ENCODE measurements at regions not wholly inside any gene's neighbourhood (a gene's known extent, or its start where the extent isn't known, plus 50 kb on each side); places are given as distances from the start of the nearest gene placed in this dataset.

GRCh38 chr2:23153484-23153883 is 231.5 kb upstream of the KLHL29 start:
- Histone ChIP-seq H3K9ac (ENCODE audit: low read depth in 2 of 2, low read length in 2 of 2) (no peak overlapping the region), H3K4me3 (no peak overlapping the region), H3K27me3 (no peaks in the 10 kb centered on the region), H3K4me1 (no peaks in the 10 kb centered on the region), H3K27ac (no peak overlapping the region), H3K36me3 (no peaks in the 10 kb centered on the region), H3K9me3 (no peaks in the 10 kb centered on the region)
- no peak for DNase-seq
- intact Hi-C loops (cut with DNase I) = no loop called here
- no peak for TF ChIP-seq CTCF (IDR thresholded peaks at IDR 0.05)

- intact Hi-C loops (cut with DNase I) = no loop called here
- no peaks in the 10 kb centered on the region for H3K4me1 ChIP-seq
- H3K36me3 ChIP-seq = no peaks in the 10 kb centered on the region
- H3K4me3 ChIP-seq = no peak overlapping the region
- no peaks in the 10 kb centered on the region for H3K9me3 ChIP-seq
- no peaks in the 10 kb centered on the region for H3K27me3 ChIP-seq
- H3K27ac ChIP-seq = no peak overlapping the region
- H3K9ac ChIP-seq (ENCODE audit: low read depth in 2 of 2, low read length in 2 of 2) = no peak overlapping the region
- TF ChIP-seq CTCF (IDR thresholded peaks at IDR 0.05) = no peak
- no peak for DNase-seq
Observed at GRCh38 chr2:23155022-23155421, 230.0 kb upstream of the KLHL29 start.

- Histone ChIP-seq H3K36me3 (no peaks in the 10 kb centered on the region), H3K27ac (no peak overlapping the region), H3K4me1 (no peaks in the 10 kb centered on the region), H3K9me3 (no peaks in the 10 kb centered on the region), H3K4me3 (no peak overlapping the region), H3K9ac (ENCODE audit: low read depth in 2 of 2, low read length in 2 of 2) (no peak overlapping the region), H3K27me3 (no peaks in the 10 kb centered on the region)
- intact Hi-C loops (cut with DNase I) = no loop called here
- no peak for DNase-seq
- no peak for TF ChIP-seq CTCF (IDR thresholded peaks at IDR 0.05)
Observed at GRCh38 chr2:23157812-23158211, 227.2 kb upstream of the KLHL29 start.

- Histone ChIP-seq H3K9me3 (no peaks in the 10 kb centered on the region), H3K27ac (no peak overlapping the region), H3K4me1 (no peaks in the 10 kb centered on the region), H3K36me3 (no peaks in the 10 kb centered on the region), H3K9ac (ENCODE audit: low read depth in 2 of 2, low read length in 2 of 2) (no peak overlapping the region), H3K4me3 (no peak overlapping the region), H3K27me3 (no peaks in the 10 kb centered on the region)
- DNase-seq = no peak
- no peak for TF ChIP-seq CTCF (IDR thresholded peaks at IDR 0.05)
- intact Hi-C loops (cut with DNase I) = no loop called here
Observed at GRCh38 chr2:23158306-23158705, 226.7 kb upstream of the KLHL29 start.

- Histone ChIP-seq H3K27ac (no peak overlapping the region), H3K9ac (ENCODE audit: low read depth in 2 of 2, low read length in 2 of 2) (no peak overlapping the region), H3K27me3 (no peaks in the 10 kb centered on the region), H3K9me3 (no peaks in the 10 kb centered on the region), H3K36me3 (no peaks in the 10 kb centered on the region), H3K4me3 (no peak overlapping the region), H3K4me1 (no peaks in the 10 kb centered on the region)
- no peak for DNase-seq
- intact Hi-C loops (cut with DNase I) = no loop called here
- no peak for TF ChIP-seq CTCF (IDR thresholded peaks at IDR 0.05)
Observed at GRCh38 chr2:23159746-23160405, 225.1 kb upstream of the KLHL29 start.

Data from colonic mucosa (tissue), 4 donors.